ENCODE measurements at regions not wholly inside any gene's neighbourhood (a gene's known extent, or its start where the extent isn't known, plus 50 kb on each side); places are given as distances from the start of the nearest gene placed in this dataset.

DNA sequence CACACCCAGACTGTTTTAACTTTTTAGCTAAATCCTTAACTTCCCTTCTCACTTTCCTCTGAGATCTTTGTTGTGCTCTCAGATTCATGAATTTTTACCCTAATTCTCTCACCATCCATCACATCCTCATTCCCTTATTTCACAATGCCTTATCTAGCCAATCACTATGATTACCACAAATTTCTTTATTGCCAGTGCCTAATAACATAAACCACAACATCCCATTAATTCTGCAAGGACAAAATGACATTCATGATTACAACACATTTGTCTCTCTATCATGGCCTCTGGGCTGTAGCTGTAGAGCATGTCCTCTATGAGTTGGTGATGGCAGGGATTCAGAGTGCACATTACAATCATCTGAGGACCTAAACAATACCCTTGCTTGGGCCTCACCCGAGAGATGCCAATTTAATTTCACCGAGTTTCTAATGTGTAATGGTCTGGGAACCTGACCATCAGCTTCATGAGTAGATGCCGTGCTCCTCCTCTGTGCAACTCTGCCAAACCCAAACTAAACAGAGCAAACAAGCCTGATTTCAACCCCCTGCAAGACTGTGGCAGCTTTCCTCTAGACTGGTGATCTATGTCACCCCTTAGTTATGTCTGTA is 99.3 kb downstream of the SPTSSA start:
- TF ChIP-seq, protein P1, sequence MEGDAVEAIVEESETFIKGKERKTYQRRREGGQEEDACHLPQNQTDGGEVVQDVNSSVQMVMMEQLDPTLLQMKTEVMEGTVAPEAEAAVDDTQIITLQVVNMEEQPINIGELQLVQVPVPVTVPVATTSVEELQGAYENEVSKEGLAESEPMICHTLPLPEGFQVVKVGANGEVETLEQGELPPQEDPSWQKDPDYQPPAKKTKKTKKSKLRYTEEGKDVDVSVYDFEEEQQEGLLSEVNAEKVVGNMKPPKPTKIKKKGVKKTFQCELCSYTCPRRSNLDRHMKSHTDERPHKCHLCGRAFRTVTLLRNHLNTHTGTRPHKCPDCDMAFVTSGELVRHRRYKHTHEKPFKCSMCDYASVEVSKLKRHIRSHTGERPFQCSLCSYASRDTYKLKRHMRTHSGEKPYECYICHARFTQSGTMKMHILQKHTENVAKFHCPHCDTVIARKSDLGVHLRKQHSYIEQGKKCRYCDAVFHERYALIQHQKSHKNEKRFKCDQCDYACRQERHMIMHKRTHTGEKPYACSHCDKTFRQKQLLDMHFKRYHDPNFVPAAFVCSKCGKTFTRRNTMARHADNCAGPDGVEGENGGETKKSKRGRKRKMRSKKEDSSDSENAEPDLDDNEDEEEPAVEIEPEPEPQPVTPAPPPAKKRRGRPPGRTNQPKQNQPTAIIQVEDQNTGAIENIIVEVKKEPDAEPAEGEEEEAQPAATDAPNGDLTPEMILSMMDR (IDR thresholded peaks at IDR 0.05; ENCODE audit: poor library complexity, severe bottlenecking), result no peak
- TF ChIP-seq TAF1 (IDR thresholded peaks at IDR 0.05; ENCODE audit: low read depth) (no peak), POLR2AphosphoS5 (IDR thresholded peaks at IDR 0.05) (no peak), EZH2 (IDR thresholded peaks at IDR 0.05; ENCODE audit: borderline replicate concordance, insufficient read depth, low read length, poor library complexity, severe bottlenecking) (no peak), EP300 (conservative IDR thresholded peaks at IDR 0.05; ENCODE audit: poor library complexity, severe bottlenecking) (no peak)
